GM10266 (cell line): ENCODE measurements at regions not wholly inside any gene's neighbourhood (a gene's known extent, or its start where the extent isn't known, plus 50 kb on each side); places are given as distances from the start of the nearest gene placed in this dataset.

Experiments used
- DNase-seq: peaks from one replicate; pipeline ENCODE4 v3.0.0; 2012; ENCODE audit errors: extremely low spot score
- CTCF ChIP-seq: IDR thresholded peaks from 2 replicates; pipeline ENCODE4 v1.5.1; 2012; ENCODE audit warnings: mild to moderate bottlenecking, low read depth; ENCODE audit not compliant: control insufficient read depth, insufficient read depth; ENCODE audit errors: missing control alignments

- DNase-seq, result no peak
- TF ChIP-seq CTCF, result no peak
Observed at GRCh38 chr10:112005044-112005443, 178.5 kb downstream of the GPAM start.

- no peak for DNase-seq
- TF ChIP-seq CTCF, result no peak
Observed at GRCh38 chr10:112006407-112006806, 177.2 kb downstream of the GPAM start.

- DNase-seq, result no peak
- no peak for TF ChIP-seq CTCF
Observed at GRCh38 chr10:112006831-112007230, 176.7 kb downstream of the GPAM start.

GRCh38 chr10:112022196-112022595 lies 161.4 kb downstream of the GPAM start:
- TF ChIP-seq CTCF, result no peak
- DNase-seq, result no peak

- DNase-seq, result no peak
- no peak for TF ChIP-seq CTCF
Observed at GRCh38 chr10:112024079-112024478, 159.5 kb downstream of the GPAM start.

- no peak for TF ChIP-seq CTCF
- no peak for DNase-seq
Observed at GRCh38 chr10:112025228-112025627, 158.3 kb downstream of the GPAM start.

GRCh38 chr10:112026438-112026837 lies 157.1 kb downstream of the GPAM start:
- DNase-seq, result no peak

More at GRCh38 chr10:112026438-112026837, 157.1 kb downstream of the GPAM start:
- no peak for TF ChIP-seq CTCF
